Fibroblast of lung (primary cell): ENCODE measurements at regions not wholly inside any gene's neighbourhood (a gene's known extent, or its start where the extent isn't known, plus 50 kb on each side); places are given as distances from the start of the nearest gene placed in this dataset.

Source experiments
- DNase-seq, 2 donors: peaks; one replicate each; pipeline versions ENCODE4 v3.0.0 to v3.0.0-alpha.2; 2010; ENCODE audit warnings: low read depth in 2 of 2
- H2AFZ ChIP-seq: 2 replicates; pipeline ENCODE4 v1.5.1; 2012; ENCODE audit warnings: low read length, control low read depth, inconsistent platforms
- H3K27ac ChIP-seq: 2 replicates; pipeline ENCODE4 v1.5.1; 2011; ENCODE audit warnings: low read length, control low read depth; ENCODE audit not compliant: insufficient read depth
- H3K27me3 ChIP-seq: 2 replicates; pipeline ENCODE4 v1.5.1; 2011; ENCODE audit warnings: mild to moderate bottlenecking, low read length; ENCODE audit not compliant: control insufficient read depth, insufficient read depth
- H3K36me3 ChIP-seq: 2 replicates; pipeline ENCODE4 v1.5.1; 2011; ENCODE audit warnings: low read length; ENCODE audit not compliant: control insufficient read depth, insufficient read depth
- H3K4me1 ChIP-seq: 2 replicates; pipeline ENCODE4 v1.5.1; 2011; ENCODE audit warnings: low read length; ENCODE audit not compliant: control insufficient read depth, insufficient read depth; ENCODE audit errors: extremely low read depth
- H3K4me2 ChIP-seq: 2 replicates; pipeline ENCODE4 v1.5.1; 2011; ENCODE audit warnings: low read length, control low read depth; ENCODE audit not compliant: insufficient read depth; ENCODE audit errors: extremely low read depth
- H3K4me3 ChIP-seq, 4 experiments: fragments of 200-600 bp in 1 of 4; sonication (generic) in 1 of 4; replicated peaks in 1 of 4; 2 replicates each; pipeline ENCODE4 v1.5.1; 2011 to 2016; ENCODE audit warnings: low read length in 4 of 4, low read depth in 3 of 4, mild to moderate bottlenecking in 3 of 4, control low read depth in 2 of 4, inconsistent platforms in 1 of 4, mixed read lengths in 1 of 4; ENCODE audit not compliant: insufficient read depth in 1 of 4; ENCODE audit errors: control extremely low read depth in 1 of 4
- H3K79me2 ChIP-seq: 2 replicates; pipeline ENCODE4 v1.5.1; 2012; ENCODE audit warnings: mild to moderate bottlenecking, low read length, inconsistent platforms; ENCODE audit not compliant: control insufficient read depth, insufficient read depth
- H3K9ac ChIP-seq: 2 replicates; pipeline ENCODE4 v1.5.1; 2011; ENCODE audit warnings: mild to moderate bottlenecking, low read length, control low read depth; ENCODE audit not compliant: insufficient read depth
- H3K9me3 ChIP-seq: 2 replicates; pipeline ENCODE4 v1.5.1; 2012; ENCODE audit warnings: low read depth, low read length; ENCODE audit not compliant: control insufficient read depth, insufficient read depth
- H4K20me1 ChIP-seq: 2 replicates; pipeline ENCODE4 v1.5.1; 2011; ENCODE audit warnings: low read length; ENCODE audit not compliant: control insufficient read depth, insufficient read depth; ENCODE audit errors: extremely low read depth
- EZH2 ChIP-seq: IDR thresholded peaks from 2 replicates; pipeline ENCODE4 v1.5.1; 2012; ENCODE audit warnings: low read length, control low read depth, mild to moderate bottlenecking; ENCODE audit errors: missing control alignments
- TF ChIP-seq, protein P1 (sequence below), 2 donors: IDR thresholded peaks in 1 of 2; conservative IDR thresholded peaks in 1 of 2; 1 replicate in 1 of 2; 2 replicates in 1 of 2; pipeline ENCODE4 v1.5.1; 2011 to 2012; ENCODE audit warnings: low read length in 2 of 2, control low read depth in 1 of 2, inconsistent platforms in 1 of 2, low read depth in 1 of 2, mild to moderate bottlenecking in 1 of 2

DNA sequence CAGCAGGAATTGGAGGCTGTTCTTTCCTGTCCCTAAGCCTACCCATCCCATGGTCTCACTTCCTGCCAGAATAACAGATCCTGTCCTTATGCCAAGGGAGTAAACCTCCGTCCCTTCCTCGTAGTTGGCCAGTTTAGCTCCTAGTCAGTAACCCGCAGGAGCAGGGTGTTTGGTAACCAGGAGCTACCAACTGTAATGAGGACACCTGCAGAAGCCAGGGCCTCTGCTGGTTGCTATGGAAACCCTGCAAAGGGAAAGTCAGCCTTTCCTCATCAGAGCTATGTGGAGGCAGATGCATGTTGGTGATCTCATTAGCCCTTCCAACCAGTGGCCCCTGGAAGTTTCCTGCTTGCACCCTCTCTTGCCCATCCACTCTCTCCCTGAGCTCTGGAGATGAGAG, 368.2 kb upstream of the SULF2 start:
- Histone ChIP-seq H3K4me3 (no peak overlapping the region), H3K79me2 (no peaks in the 10 kb centered on the region), H3K4me1 (no peaks in the 10 kb centered on the region), H3K27me3 (no peaks in the 10 kb centered on the region), H3K9me3 (no peaks in the 10 kb centered on the region), H4K20me1 (no peaks in the 10 kb centered on the region), H3K4me2 (no peak overlapping the region), H3K36me3 (no peaks in the 10 kb centered on the region), H2AFZ (no peak overlapping the region), H3K9ac (no peak overlapping the region), H3K27ac (no peak overlapping the region)
- peak in 1 of 2 donors; percentile 59 for DNase-seq
- TF ChIP-seq EZH2 = no peak
- TF ChIP-seq, protein P1, sequence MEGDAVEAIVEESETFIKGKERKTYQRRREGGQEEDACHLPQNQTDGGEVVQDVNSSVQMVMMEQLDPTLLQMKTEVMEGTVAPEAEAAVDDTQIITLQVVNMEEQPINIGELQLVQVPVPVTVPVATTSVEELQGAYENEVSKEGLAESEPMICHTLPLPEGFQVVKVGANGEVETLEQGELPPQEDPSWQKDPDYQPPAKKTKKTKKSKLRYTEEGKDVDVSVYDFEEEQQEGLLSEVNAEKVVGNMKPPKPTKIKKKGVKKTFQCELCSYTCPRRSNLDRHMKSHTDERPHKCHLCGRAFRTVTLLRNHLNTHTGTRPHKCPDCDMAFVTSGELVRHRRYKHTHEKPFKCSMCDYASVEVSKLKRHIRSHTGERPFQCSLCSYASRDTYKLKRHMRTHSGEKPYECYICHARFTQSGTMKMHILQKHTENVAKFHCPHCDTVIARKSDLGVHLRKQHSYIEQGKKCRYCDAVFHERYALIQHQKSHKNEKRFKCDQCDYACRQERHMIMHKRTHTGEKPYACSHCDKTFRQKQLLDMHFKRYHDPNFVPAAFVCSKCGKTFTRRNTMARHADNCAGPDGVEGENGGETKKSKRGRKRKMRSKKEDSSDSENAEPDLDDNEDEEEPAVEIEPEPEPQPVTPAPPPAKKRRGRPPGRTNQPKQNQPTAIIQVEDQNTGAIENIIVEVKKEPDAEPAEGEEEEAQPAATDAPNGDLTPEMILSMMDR (conservative IDR thresholded peaks at IDR 0.05 in 1 of 2, IDR thresholded peaks at IDR 0.05 in 1 of 2; ENCODE audit: low read depth in 1 of 2, low read length in 2 of 2) = no peak

DNA sequence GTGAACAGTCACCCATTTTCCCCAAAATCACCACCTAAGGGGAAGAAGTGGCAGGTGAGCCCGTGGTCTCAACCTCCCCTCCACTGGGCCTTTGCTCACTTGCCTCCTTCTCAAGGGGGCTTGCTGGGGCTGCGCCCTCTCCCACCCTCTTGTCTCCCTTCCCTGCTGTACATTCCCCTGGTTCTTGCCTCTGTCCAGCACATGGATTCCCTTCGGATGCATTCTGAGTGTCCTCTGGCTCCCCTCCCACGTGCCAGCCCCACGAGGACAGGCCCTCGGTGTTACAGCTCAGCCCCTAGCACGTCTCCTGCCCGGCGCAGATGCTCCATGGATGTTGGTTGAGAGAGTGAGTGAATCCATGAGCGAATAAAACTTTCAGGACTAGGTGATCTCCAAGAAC, 367.8 kb upstream of the SULF2 start:
- H3K27ac ChIP-seq = no peak overlapping the region
- H3K9ac ChIP-seq = no peak overlapping the region
- H2AFZ ChIP-seq = no peak overlapping the region
- no peak overlapping the region for H3K4me2 ChIP-seq
- H3K9me3 ChIP-seq = no peaks in the 10 kb centered on the region
- no peak overlapping the region for H3K4me3 ChIP-seq
- no peaks in the 10 kb centered on the region for H3K4me1 ChIP-seq
- H4K20me1 ChIP-seq = no peaks in the 10 kb centered on the region
- no peak for TF ChIP-seq EZH2
- TF ChIP-seq, protein P1 (conservative IDR thresholded peaks at IDR 0.05 in 1 of 2, IDR thresholded peaks at IDR 0.05 in 1 of 2; ENCODE audit: low read depth in 1 of 2, low read length in 2 of 2) = no peak
- no peaks in the 10 kb centered on the region for H3K79me2 ChIP-seq
- no peaks in the 10 kb centered on the region for H3K36me3 ChIP-seq
- H3K27me3 ChIP-seq = no peaks in the 10 kb centered on the region
- no peak for DNase-seq

DNA sequence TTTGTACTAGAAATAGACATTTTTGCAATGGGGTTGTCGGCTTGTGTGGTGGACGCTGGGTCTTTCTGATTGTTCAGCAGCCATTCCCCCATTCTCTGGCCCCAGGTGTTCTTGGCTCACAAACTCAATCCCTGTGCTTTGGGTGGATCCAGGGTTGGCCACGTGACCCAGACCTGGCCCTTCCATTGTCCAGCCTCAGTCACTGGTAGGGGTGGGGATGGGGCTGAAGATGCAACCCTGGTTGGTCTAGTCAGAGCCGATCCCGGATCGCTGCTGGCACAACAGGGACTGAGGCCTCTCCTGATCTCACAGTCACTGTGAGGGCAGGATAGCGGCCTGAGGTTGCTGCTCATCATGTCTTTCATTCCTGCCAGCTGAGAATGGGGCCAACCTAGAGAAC, 365.3 kb upstream of the SULF2 start:
- Histone ChIP-seq H3K79me2 (no peaks in the 10 kb centered on the region), H3K27me3 (no peaks in the 10 kb centered on the region), H3K27ac (no peak overlapping the region), H3K36me3 (no peaks in the 10 kb centered on the region), H4K20me1 (no peaks in the 10 kb centered on the region), H3K9ac (no peak overlapping the region), H3K4me3 (no peak overlapping the region), H3K4me1 (no peaks in the 10 kb centered on the region), H3K4me2 (no peak overlapping the region), H3K9me3 (no peaks in the 10 kb centered on the region), H2AFZ (no peak overlapping the region)
- no peak for DNase-seq
- TF ChIP-seq, protein P1 (conservative IDR thresholded peaks at IDR 0.05 in 1 of 2, IDR thresholded peaks at IDR 0.05 in 1 of 2; ENCODE audit: low read depth in 1 of 2, low read length in 2 of 2) = no peak
- TF ChIP-seq EZH2 = no peak
